ENCODE measurements at regions not wholly inside any gene's neighbourhood (a gene's known extent, or its start where the extent isn't known, plus 50 kb on each side); places are given as distances from the start of the nearest gene placed in this dataset.

- Histone ChIP-seq H3K4me1 (peaks cover 0 to 12% (median 2%) of the 10 kb centered on the region in 4 donors), H3K9me3 (no peaks in the 10 kb centered on the region), H3K36me3 (no peaks in the 10 kb centered on the region), H3K4me3 (no peak overlapping the region), H3K27me3 (no peaks in the 10 kb centered on the region), H3K27ac (peak overlapping the region in 2 of 3 donors; percentile 37 to 54)
- intact Hi-C loops (cut with DNase I) = no loop called here
- DNase-seq (no peak), ATAC-seq (peak; percentile 60 to 77 (median 70))
- 6% methylated on average over 1 of the region's 1 CpG for WGBS (ENCODE audit: insufficient coverage, low coverage, low lambda C conversion rate, missing lambda C conversion rate)
- TF ChIP-seq POLR2A (IDR thresholded peaks at IDR 0.05) = no peak
- TF ChIP-seq CTCF (IDR thresholded peaks at IDR 0.05) = no peak
Observed at GRCh38 chr10:36110097-36110496, 468.0 kb upstream of the FZD8 start.

- no peaks in the 10 kb centered on the region for H3K36me3 ChIP-seq
- H3K4me1 ChIP-seq = peaks cover 0 to 12% (median 2%) of the 10 kb centered on the region in 4 donors
- no peaks in the 10 kb centered on the region for H3K27me3 ChIP-seq
- H3K4me3 ChIP-seq = no peak overlapping the region
- WGBS (ENCODE audit: insufficient coverage, low coverage, low lambda C conversion rate, missing lambda C conversion rate) = 51% methylated on average over 3 of the region's 3 CpGs
- peak overlapping the region in 2 of 3 donors; percentile 37 to 54 for H3K27ac ChIP-seq
- intact Hi-C loops (cut with DNase I) = no loop called here
- peak in 2 of 3 donors; percentile 28 to 50 for DNase-seq
- TF ChIP-seq CTCF (IDR thresholded peaks at IDR 0.05) (no peak), POLR2A (IDR thresholded peaks at IDR 0.05) (no peak)
- ATAC-seq = peak; percentile 88 to 96 (median 92)
- H3K9me3 ChIP-seq = no peaks in the 10 kb centered on the region
Observed at GRCh38 chr10:36109399-36110023, 467.4 kb upstream of the FZD8 start.

- TF ChIP-seq CTCF (IDR thresholded peaks at IDR 0.05) (no peak), POLR2A (IDR thresholded peaks at IDR 0.05) (no peak)
- H3K4me1 ChIP-seq = no peaks in the 10 kb centered on the region
- H3K4me3 ChIP-seq = no peak overlapping the region
- WGBS (ENCODE audit: insufficient coverage, low coverage, low lambda C conversion rate, missing lambda C conversion rate) = 73% methylated on average over 3 of the region's 3 CpGs
- no peak overlapping the region for H3K27ac ChIP-seq
- no peak for DNase-seq
- no peaks in the 10 kb centered on the region for H3K36me3 ChIP-seq
- intact Hi-C loops (cut with DNase I) = no loop called here
- no peak for ATAC-seq
- H3K27me3 ChIP-seq = no peaks in the 10 kb centered on the region
- H3K9me3 ChIP-seq = no peaks in the 10 kb centered on the region
Observed at GRCh38 chr10:36097696-36098095, 455.6 kb upstream of the FZD8 start.

GRCh38 chr10:36096576-36096975 is 454.5 kb upstream of the FZD8 start:
- Histone ChIP-seq H3K27ac (no peak overlapping the region), H3K27me3 (no peaks in the 10 kb centered on the region), H3K36me3 (no peaks in the 10 kb centered on the region), H3K9me3 (no peaks in the 10 kb centered on the region), H3K4me1 (no peaks in the 10 kb centered on the region), H3K4me3 (no peak overlapping the region)
- DNase-seq = no peak
- whole genome bisulfite sequencing (ENCODE audit: insufficient coverage, low coverage, low lambda C conversion rate, missing lambda C conversion rate) = 100% methylated on average over 2 of the region's 2 CpGs
- ATAC-seq = no peak
- intact Hi-C loops (cut with DNase I) = no loop called here
- no peak for TF ChIP-seq CTCF (IDR thresholded peaks at IDR 0.05)
- TF ChIP-seq POLR2A (IDR thresholded peaks at IDR 0.05) = no peak

Data from right lobe of liver (tissue), 6 donors.